ENCODE measurements at regions not wholly inside any gene's neighbourhood (a gene's known extent, or its start where the extent isn't known, plus 50 kb on each side); places are given as distances from the start of the nearest gene placed in this dataset.
"Not testable (repeated sequence)": the region's sequence is repeated elsewhere in the genome, so short reads cannot be mapped to it uniquely, and the experiment has no call there.

- DNase-seq = no peak
Observed at GRCh38 chr14:24744641-24745040, 110.7 kb upstream of the GZMB start.

GRCh38 chr14:24741871-24742270 is 107.9 kb upstream of the GZMB start:
- DNase-seq = no peak

DNA sequence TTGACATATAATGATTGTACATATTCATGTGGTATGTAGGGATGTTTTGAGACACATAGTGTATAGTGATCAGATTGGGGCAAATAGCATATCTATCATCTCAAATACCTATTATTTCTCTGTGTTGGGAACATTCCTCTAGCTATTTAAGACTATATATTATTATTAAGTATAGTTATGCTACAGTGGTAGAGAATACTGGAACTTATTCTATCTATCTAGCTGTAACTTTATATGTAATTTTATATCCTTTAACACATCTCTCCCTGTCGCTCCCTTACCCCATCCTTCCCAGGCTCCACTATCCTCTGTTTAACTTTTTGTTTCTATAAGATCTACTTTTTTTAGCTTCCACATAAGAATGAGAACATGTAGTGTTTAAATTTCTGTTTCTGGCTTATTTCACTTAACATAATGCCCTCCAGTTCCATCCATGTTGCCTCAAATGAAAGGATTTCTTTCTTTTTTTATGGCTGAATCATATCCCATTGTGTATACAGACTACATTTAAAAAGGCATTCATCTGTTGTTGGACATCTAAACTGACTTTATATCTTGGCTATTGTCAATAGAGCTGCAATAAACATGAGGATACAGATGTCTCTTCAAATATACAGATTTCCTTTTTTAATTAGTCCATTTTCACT is 102.1 kb upstream of the GZMB start:
- DNase-seq = no peak

GRCh38 chr14:24734917-24735500 is 101.0 kb upstream of the GZMB start:
- no peak for DNase-seq

GRCh38 chr14:24726480-24726879 is 92.5 kb upstream of the GZMB start:
- DNase-seq = no peak

GRCh38 chr14:24725311-24725710 is 91.3 kb upstream of the GZMB start:
- DNase-seq = no peak

DNA sequence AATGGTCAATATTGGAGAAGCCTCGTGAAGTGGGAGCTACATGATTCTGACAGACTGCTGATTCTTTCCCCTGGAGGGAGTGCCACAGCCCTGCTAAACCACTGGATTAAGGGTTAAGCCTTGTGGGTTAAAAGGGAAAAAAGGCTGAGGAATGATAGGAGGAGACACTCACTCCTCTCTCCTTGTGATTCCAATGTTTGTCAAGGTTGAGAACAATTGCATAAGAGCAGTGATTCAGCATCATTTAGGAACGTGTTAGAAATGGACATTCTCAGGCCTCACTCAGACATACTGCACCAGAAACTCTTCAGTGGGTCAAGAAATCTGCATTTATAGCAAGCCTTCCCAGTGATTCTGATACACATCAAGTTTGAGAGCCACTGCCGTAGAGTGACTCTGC is 87.8 kb upstream of the GZMB start:
- no peak for DNase-seq

DNA sequence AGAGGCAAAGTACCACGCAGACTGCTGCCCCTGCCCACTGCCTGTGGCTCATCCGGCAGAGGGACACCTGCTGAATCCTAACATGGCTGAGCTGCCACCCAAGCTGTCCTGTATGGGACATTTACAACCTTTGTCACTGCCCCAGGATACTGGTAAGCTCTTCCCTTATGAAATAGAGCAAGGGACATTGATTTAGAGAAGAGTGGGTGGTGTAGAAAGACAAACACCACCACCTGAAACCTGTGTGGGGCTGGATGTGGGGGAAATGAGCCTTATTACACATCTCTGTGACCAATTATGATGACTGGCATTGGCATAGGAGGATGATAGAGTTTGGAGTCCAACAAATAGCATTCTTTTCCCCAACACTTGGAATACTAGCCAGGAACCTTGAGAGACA is 81.2 kb upstream of the GZMB start:
- no peak for DNase-seq

DNA sequence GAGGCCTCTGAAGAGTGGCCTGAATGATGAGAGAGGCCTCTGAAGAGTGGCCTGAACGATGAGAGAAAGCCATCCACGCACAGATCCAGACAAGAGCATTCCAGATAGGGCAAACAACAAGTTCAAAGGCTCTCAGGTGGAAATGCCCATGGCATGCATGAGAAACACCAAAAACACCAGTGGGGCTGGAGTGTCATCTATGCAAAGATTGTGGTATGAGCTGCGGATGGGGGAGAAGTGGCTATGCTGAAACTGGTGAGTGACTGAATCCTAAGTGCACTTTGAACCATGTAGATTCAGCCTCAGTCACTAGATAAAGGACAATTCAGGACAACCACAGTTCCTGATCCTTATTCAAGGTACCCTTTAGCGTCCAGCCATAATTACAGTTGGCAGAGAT is 79.4 kb upstream of the GZMB start:
- DNase-seq = no peak

DNA sequence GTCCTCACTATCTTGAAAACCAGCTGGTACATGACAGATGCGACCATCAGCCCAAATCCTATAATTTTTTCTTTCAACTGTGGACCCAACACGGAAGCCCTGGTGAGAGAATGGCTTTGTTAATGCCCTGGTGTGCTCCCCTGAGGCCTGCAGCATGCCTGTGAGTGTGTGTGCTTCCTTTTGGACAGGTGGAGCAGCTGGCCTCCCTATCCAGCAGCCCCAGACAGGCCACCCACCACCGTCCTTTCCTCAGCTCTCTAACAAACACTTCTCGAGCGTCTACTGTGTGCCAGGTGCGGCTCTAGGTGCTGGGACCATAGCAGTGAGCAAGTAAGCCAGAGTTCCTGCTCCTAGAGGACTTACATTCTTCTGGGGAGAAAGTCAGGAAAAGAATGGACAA is 78.9 kb upstream of the GZMB start:
- no peak for DNase-seq

DNA sequence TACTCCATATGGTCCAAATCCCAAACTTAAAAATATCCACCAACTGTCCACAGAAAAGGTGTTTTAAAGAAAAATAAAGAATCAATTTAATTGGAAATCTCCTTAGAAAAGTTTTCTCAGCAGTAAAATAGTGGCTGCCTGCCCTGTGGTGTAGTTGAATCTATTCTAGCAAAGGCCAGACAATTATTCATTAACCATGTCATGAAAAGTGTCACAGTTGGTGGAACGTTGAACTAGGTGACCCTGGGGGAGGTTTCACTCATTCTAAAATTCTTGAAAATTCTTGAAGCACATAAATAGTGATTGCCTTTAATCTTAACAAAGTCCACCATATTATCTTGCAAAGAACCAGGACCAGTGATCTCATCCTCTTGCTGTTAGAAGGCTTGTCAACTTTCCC is 78.4 kb upstream of the GZMB start:
- no peak for DNase-seq

- DNase-seq = peak; percentile 61
Observed at GRCh38 chr14:24710403-24711112, 76.6 kb upstream of the GZMB start.

- DNase-seq = no peak
Observed at GRCh38 chr14:24708684-24709083, 74.7 kb upstream of the GZMB start.

- DNase-seq = no peak
Observed at GRCh38 chr14:24706351-24706750, 72.4 kb upstream of the GZMB start.

DNA sequence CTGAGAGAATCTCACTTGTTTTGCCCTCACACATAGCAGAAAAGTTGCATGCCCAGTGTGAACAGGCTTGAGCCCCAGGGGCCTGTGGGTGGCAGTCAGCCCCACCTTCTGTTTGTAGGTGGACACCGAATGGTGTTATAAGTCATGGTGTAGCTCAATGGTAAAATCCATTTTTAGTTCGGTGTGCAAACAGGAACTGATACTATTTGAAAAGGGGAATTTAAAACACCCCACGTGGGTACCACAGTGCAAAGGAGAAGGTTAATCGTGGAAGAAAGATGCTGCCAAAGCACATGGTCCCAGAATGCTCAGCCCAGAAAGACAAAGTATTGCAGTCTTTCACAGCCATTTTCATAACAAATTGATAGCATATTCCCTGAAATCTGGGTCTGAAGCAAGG is 71.8 kb upstream of the GZMB start:
- DNase-seq = no peak

- no peak for DNase-seq
Observed at GRCh38 chr14:24701062-24701461, 67.1 kb upstream of the GZMB start.

DNA sequence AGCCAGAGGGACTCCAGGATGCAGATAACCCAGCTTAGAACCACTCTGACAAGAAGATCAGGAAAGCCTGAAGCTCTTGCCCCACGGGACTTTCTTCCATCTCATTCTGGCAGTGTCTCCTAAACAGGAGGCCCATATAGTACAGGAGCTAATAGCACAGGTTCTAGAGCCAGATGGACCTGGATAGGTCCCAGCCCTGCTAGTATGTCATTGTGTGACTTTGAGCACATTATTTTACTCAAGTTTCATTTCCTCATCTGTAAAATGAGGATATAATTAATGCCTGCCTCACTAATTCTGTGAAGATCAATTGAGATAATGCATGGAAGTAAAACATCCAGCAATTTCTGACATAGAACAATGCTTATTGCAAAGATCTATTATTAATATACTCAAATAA is 66.5 kb upstream of the GZMB start:
- no peak for DNase-seq

GRCh38 chr14:24699052-24699451 is 65.1 kb upstream of the GZMB start:
- DNase-seq = no peak

- DNase-seq = not testable (repeated sequence)
Observed at GRCh38 chr14:24696280-24696920, 62.4 kb upstream of the GZMB start.

- no peak for DNase-seq
Observed at GRCh38 chr14:24695265-24696241, 61.6 kb upstream of the GZMB start.

GRCh38 chr14:24694680-24695079 is 60.7 kb upstream of the GZMB start:
- no peak for DNase-seq

DNA sequence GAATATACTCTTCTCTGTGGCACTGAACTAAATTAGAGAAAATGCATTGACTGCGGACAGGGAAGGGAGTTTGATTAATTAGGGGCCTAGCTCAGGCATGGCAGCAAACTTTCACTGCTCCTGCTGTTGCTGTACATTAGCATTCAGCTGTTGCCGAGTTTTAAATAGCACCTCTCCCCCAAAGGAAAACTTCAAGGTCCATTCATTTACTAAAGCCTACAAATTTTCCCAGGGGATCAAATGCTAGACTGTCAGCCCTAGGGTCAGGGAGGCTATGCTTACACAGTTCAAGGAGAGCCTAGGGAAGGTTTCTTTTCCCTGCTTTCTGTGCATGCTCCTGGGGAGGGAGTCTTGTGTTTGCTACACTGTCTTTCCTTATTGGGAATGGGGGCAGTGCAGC is 60.0 kb upstream of the GZMB start:
- DNase-seq = no peak

DNA sequence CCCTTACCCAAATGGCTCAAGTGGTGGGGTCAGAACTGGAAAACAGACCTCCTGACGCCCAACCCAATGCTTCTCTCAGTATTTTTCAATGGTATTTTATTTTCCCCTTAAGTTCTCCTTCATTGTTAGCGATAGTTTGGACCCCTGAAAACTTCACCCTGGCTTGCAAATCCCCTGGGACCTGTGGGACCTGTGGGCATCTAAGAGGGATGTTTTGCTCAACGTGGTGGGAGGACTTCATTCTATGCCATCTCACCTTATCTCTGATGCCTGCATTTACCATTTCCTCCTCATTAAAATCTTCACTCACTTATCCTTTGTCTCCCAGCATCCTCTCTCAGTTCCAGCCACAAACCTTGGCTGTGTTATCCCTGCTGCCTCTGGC is 59.4 kb upstream of the GZMB start:
- DNase-seq = no peak

All from activated naive CD4-positive, alpha-beta T cell treated with Interleukin-2 at 50 U/mL for 16 hours (primary cell).